ENCODE measurements at regions not wholly inside any gene's neighbourhood (a gene's known extent, or its start where the extent isn't known, plus 50 kb on each side); places are given as distances from the start of the nearest gene placed in this dataset.

- H3K36me3 ChIP-seq, result no peaks in the 10 kb centered on the region
- no peaks in the 10 kb centered on the region for H3K9me3 ChIP-seq
- DNase-seq, result no peak
- in situ Hi-C loops (cut with MboI; ENCODE audit: low pct_ligation_motif_present in 1 of 4, low pct_unique_long_range_greater_than_20kb in 1 of 4, low sequenced_read_pairs in 3 of 4) (no loop called here), intact Hi-C loops (cut with DNase I; ENCODE audit: low total_unique reads) (no loop called here)
- H3K4me3 ChIP-seq, result no peak overlapping the region
- TF ChIP-seq POLR2AphosphoS5 (IDR thresholded peaks at IDR 0.05) (no peak), CTCF (IDR thresholded peaks at IDR 0.05) (peak in 2 of 5 experiments; percentile 13 to 20), POLR2A (IDR thresholded peaks at IDR 0.05) (no peak)
- H3K27me3 ChIP-seq, result no peaks in the 10 kb centered on the region
- whole genome bisulfite sequencing, 2 donors (ENCODE audit: low coverage in 1 of 2), result 0 to 16% methylated on average over 1 of the region's 1 CpG
- H3K4me1 ChIP-seq, result no peaks in the 10 kb centered on the region
- H3K27ac ChIP-seq, result no peak overlapping the region
Observed at GRCh38 chr3:174355505-174355904, 503.6 kb upstream of the NAALADL2 start.

GRCh38 chr3:174356596-174356995 lies 502.5 kb upstream of the NAALADL2 start:
- in situ Hi-C loops (cut with MboI; ENCODE audit: low pct_ligation_motif_present in 1 of 4, low pct_unique_long_range_greater_than_20kb in 1 of 4, low sequenced_read_pairs in 3 of 4) (no loop called here), intact Hi-C loops (cut with DNase I; ENCODE audit: low total_unique reads) (no loop called here)
- WGBS, 2 donors (ENCODE audit: low coverage in 1 of 2), result 74 to 80% methylated on average over 1 of the region's 1 CpG
- Histone ChIP-seq H3K4me3 (no peak overlapping the region), H3K9me3 (no peaks in the 10 kb centered on the region), H3K4me1 (no peaks in the 10 kb centered on the region), H3K27ac (no peak overlapping the region), H3K27me3 (no peaks in the 10 kb centered on the region), H3K36me3 (no peaks in the 10 kb centered on the region)
- no peak for DNase-seq
- TF ChIP-seq POLR2A (IDR thresholded peaks at IDR 0.05) (no peak), CTCF (IDR thresholded peaks at IDR 0.05) (no peak), POLR2AphosphoS5 (IDR thresholded peaks at IDR 0.05) (no peak), EP300 (IDR thresholded peaks at IDR 0.05; ENCODE audit: low read depth) (no peak)

GRCh38 chr3:174358252-174358651 lies 500.9 kb upstream of the NAALADL2 start:
- no peak overlapping the region for H3K4me3 ChIP-seq
- no peak for DNase-seq
- in situ Hi-C loops (cut with MboI; ENCODE audit: low pct_ligation_motif_present in 1 of 4, low pct_unique_long_range_greater_than_20kb in 1 of 4, low sequenced_read_pairs in 3 of 4), result no loop called here
- H3K36me3 ChIP-seq, result no peaks in the 10 kb centered on the region
- H3K27me3 ChIP-seq, result no peaks in the 10 kb centered on the region
- TF ChIP-seq POLR2A (IDR thresholded peaks at IDR 0.05), result no peak
- TF ChIP-seq EP300 (IDR thresholded peaks at IDR 0.05; ENCODE audit: low read depth), result no peak
- TF ChIP-seq POLR2AphosphoS5 (IDR thresholded peaks at IDR 0.05), result no peak
- no peak for TF ChIP-seq CTCF (IDR thresholded peaks at IDR 0.05)
- 80 to 87% methylated on average over 1 of the region's 1 CpG for WGBS, 2 donors (ENCODE audit: low coverage in 1 of 2)
- H3K4me1 ChIP-seq, result no peaks in the 10 kb centered on the region
- no peaks in the 10 kb centered on the region for H3K9me3 ChIP-seq
- H3K27ac ChIP-seq, result no peak overlapping the region
- intact Hi-C loops (cut with DNase I; ENCODE audit: low total_unique reads), result no loop called here

GRCh38 chr3:174362556-174362955 lies 496.6 kb upstream of the NAALADL2 start:
- H3K9me3 ChIP-seq, result no peaks in the 10 kb centered on the region
- intact Hi-C loops (cut with DNase I; ENCODE audit: low total_unique reads) (no loop called here), in situ Hi-C loops (cut with MboI; ENCODE audit: low pct_ligation_motif_present in 1 of 4, low pct_unique_long_range_greater_than_20kb in 1 of 4, low sequenced_read_pairs in 3 of 4) (no loop called here)
- H3K27ac ChIP-seq, result no peak overlapping the region
- H3K27me3 ChIP-seq, result no peaks in the 10 kb centered on the region
- TF ChIP-seq CTCF (IDR thresholded peaks at IDR 0.05), result no peak
- H3K4me1 ChIP-seq, result no peaks in the 10 kb centered on the region
- H3K4me3 ChIP-seq, result no peak overlapping the region
- no peaks in the 10 kb centered on the region for H3K36me3 ChIP-seq
- whole genome bisulfite sequencing, 2 donors (ENCODE audit: low coverage in 1 of 2), result 64 to 81% methylated on average over 2 to 3 of the region's 3 CpGs
- DNase-seq, result no peak

All from transverse colon (tissue), 4 donors.